ENCODE measurements at regions not wholly inside any gene's neighbourhood (a gene's known extent, or its start where the extent isn't known, plus 50 kb on each side); places are given as distances from the start of the nearest gene placed in this dataset.

- no peak for DNase-seq (ENCODE audit: low read depth)
Observed at GRCh38 chr1:21346365-21347071, 56.3 kb upstream of the ECE1 start.

GRCh38 chr1:21344750-21345443 is 54.6 kb upstream of the ECE1 start:
- no peak for DNase-seq (ENCODE audit: low read depth)

GRCh38 chr1:21344098-21344749 is 54.0 kb upstream of the ECE1 start:
- DNase-seq (ENCODE audit: low read depth), result no peak

GRCh38 chr1:21342961-21343838 is 52.9 kb upstream of the ECE1 start:
- DNase-seq (ENCODE audit: low read depth), result no peak

GRCh38 chr1:21341517-21342078 is 51.3 kb upstream of the ECE1 start:
- no peak for DNase-seq (ENCODE audit: low read depth)

GRCh38 chr1:21341022-21341421 is 50.8 kb upstream of the ECE1 start:
- no peak for DNase-seq (ENCODE audit: low read depth)

- no peak for DNase-seq (ENCODE audit: low read depth)
Observed at GRCh38 chr1:21340230-21340945, 50.1 kb upstream of the ECE1 start.

Measured in iris pigment epithelial cell (primary cell).